Thyroid gland (tissue), 4 donors: ENCODE measurements at regions not wholly inside any gene's neighbourhood (a gene's known extent, or its start where the extent isn't known, plus 50 kb on each side); places are given as distances from the start of the nearest gene placed in this dataset.

ENCODE experiments used
- DNase-seq, 2 donors: peaks; one replicate each; pipeline ENCODE4 v3.0.0-alpha.2; 2019
- H3K27ac ChIP-seq, 3 donors: fragments of 200-600 bp; sonication (generic); 1 replicate in 2 of 3; 2 replicates in 1 of 3; pipeline ENCODE4 v1.5.1; 2016 to 2019; ENCODE audit warnings: mild to moderate bottlenecking in 1 of 3, moderate library complexity in 1 of 3
- H3K27me3 ChIP-seq: fragments of 200-600 bp; sonication (generic); one replicate; pipeline ENCODE4 v1.5.1; 2019
- H3K36me3 ChIP-seq, 2 donors: fragments of 200-600 bp; sonication (generic); one replicate each; pipeline ENCODE4 v1.5.1; 2016 to 2019
- H3K4me1 ChIP-seq, 2 donors: fragments of 200-600 bp; sonication (generic); one replicate each; pipeline ENCODE4 v1.5.1; 2017 to 2019
- H3K4me3 ChIP-seq, 3 donors: fragments of 200-600 bp; sonication (generic); replicated peaks in 1 of 3; 1 replicate in 2 of 3; 2 replicates in 1 of 3; pipeline ENCODE4 v1.5.1; 2016; ENCODE audit warnings: mild to moderate bottlenecking in 1 of 3
- H3K9me3 ChIP-seq: fragments of 200-600 bp; sonication (generic); one replicate; pipeline ENCODE4 v1.5.1; 2017
- CTCF ChIP-seq, 6 experiments: fragments of 200-600 bp in 3 of 6; fragments of 450-650 bp in 3 of 6; sonication (generic) in 3 of 6; IDR thresholded peaks; one replicate each; pipeline ENCODE4 v1.5.1; 2016 to 2019; ENCODE audit warnings: antibody characterized with exemption in 6 of 6, mild to moderate bottlenecking in 2 of 6, inconsistent platforms in 1 of 6, moderate library complexity in 1 of 6
- POLR2A ChIP-seq, 2 donors: fragments of 450-650 bp; IDR thresholded peaks; one replicate each; pipeline ENCODE4 v1.6.1; 2017; ENCODE audit warnings: antibody characterized with exemption in 2 of 2, mild to moderate bottlenecking in 2 of 2, moderate library complexity in 1 of 2
- WGBS, 2 donors: methylation state at CpG; one replicate each; pipeline ENCODE4 v1.1.5; 2017; 5-methylcytosine and 5-hydroxymethylcytosine counted together
- intact Hi-C: fragments of 100-400 bp; cut with DNase I; formaldehyde crosslinking; loops from one replicate; pipeline ENCODE4 v1.15.1; 2023

GRCh38 chr3:72100080-72100511, 315.1 kb upstream of the PROK2 start:
- H3K36me3 ChIP-seq: no peaks in the 10 kb centered on the region
- intact Hi-C loops: no loop called here
- peaks cover 5% of the 10 kb centered on the region for H3K27me3 ChIP-seq
- no peak overlapping the region for H3K4me3 ChIP-seq
- no peaks in the 10 kb centered on the region for H3K9me3 ChIP-seq
- H3K27ac ChIP-seq: no peak overlapping the region
- TF ChIP-seq POLR2A (IDR thresholded peaks at IDR 0.05) (no peak), CTCF (IDR thresholded peaks at IDR 0.05) (no peak)
- peaks cover 14 to 22% of the 10 kb centered on the region in 2 donors for H3K4me1 ChIP-seq
- DNase-seq: peak; percentile 38 to 46
- 16 to 27% methylated on average over 16 to 17 of the region's 17 CpGs for WGBS, 2 donors

GRCh38 chr3:72099326-72100079, 314.6 kb upstream of the PROK2 start:
- Histone ChIP-seq H3K4me3 (no peak overlapping the region), H3K4me1 (peaks cover 14 to 22% of the 10 kb centered on the region in 2 donors), H3K27me3 (peaks cover 5% of the 10 kb centered on the region), H3K9me3 (no peaks in the 10 kb centered on the region), H3K36me3 (no peaks in the 10 kb centered on the region), H3K27ac (no peak overlapping the region)
- DNase-seq: no peak
- WGBS, 2 donors: 41 to 43% methylated on average over 14 of the region's 14 CpGs
- TF ChIP-seq POLR2A (IDR thresholded peaks at IDR 0.05): no peak
- no peak for TF ChIP-seq CTCF (IDR thresholded peaks at IDR 0.05)
- intact Hi-C loops: no loop called here

GRCh38 chr3:72097053-72097452, 312.1 kb upstream of the PROK2 start:
- DNase-seq: no peak
- intact Hi-C loops: no loop called here

GRCh38 chr3:72095521-72095920, 310.6 kb upstream of the PROK2 start:
- no peaks in the 10 kb centered on the region for H3K9me3 ChIP-seq
- no peak for TF ChIP-seq CTCF (IDR thresholded peaks at IDR 0.05)
- no peak for TF ChIP-seq POLR2A (IDR thresholded peaks at IDR 0.05)
- intact Hi-C loops: no loop called here
- no peak overlapping the region for H3K27ac ChIP-seq
- WGBS, 2 donors: 44 to 58% methylated on average over 4 of the region's 4 CpGs
- H3K4me1 ChIP-seq: peaks cover 7 to 11% of the 10 kb centered on the region in 2 donors
- H3K27me3 ChIP-seq: no peaks in the 10 kb centered on the region
- H3K36me3 ChIP-seq: no peaks in the 10 kb centered on the region
- no peak for DNase-seq
- no peak overlapping the region for H3K4me3 ChIP-seq

More at GRCh38 chr3:72097053-72097452, 312.1 kb upstream of the PROK2 start:
- Histone ChIP-seq H3K4me1 (peaks cover 14 to 22% of the 10 kb centered on the region in 2 donors), H3K4me3 (no peak overlapping the region), H3K9me3 (no peaks in the 10 kb centered on the region), H3K27me3 (peaks cover 1% of the 10 kb centered on the region), H3K27ac (no peak overlapping the region), H3K36me3 (no peaks in the 10 kb centered on the region)
- TF ChIP-seq CTCF (IDR thresholded peaks at IDR 0.05) (no peak), POLR2A (IDR thresholded peaks at IDR 0.05) (no peak)

GRCh38 chr3:72093992-72094334, 309.0 kb upstream of the PROK2 start:
- no peak for TF ChIP-seq POLR2A (IDR thresholded peaks at IDR 0.05)
- no peak for TF ChIP-seq CTCF (IDR thresholded peaks at IDR 0.05)
- intact Hi-C loops: no loop called here
- no peak for DNase-seq

More at GRCh38 chr3:72093992-72094334, 309.0 kb upstream of the PROK2 start:
- Histone ChIP-seq H3K4me1 (no peaks in the 10 kb centered on the region), H3K27ac (no peak overlapping the region), H3K27me3 (no peaks in the 10 kb centered on the region), H3K36me3 (no peaks in the 10 kb centered on the region), H3K9me3 (no peaks in the 10 kb centered on the region), H3K4me3 (no peak overlapping the region)
- 93 to 99% methylated on average over 3 of the region's 3 CpGs for WGBS, 2 donors
